GM11168 (cell line): ENCODE measurements at regions not wholly inside any gene's neighbourhood (a gene's known extent, or its start where the extent isn't known, plus 50 kb on each side); places are given as distances from the start of the nearest gene placed in this dataset.
"Not testable (repeated sequence)": the region's sequence is repeated elsewhere in the genome, so short reads cannot be mapped to it uniquely, and the experiment has no call there.

Source experiments
- in situ Hi-C: fragments of 300-500 bp; cut with MboI; formaldehyde crosslinking; loops from one replicate; pipeline ENCODE4 v1.12.0; 2022; ENCODE audit warnings: low sequenced_read_pairs; ENCODE audit not compliant: unreplicated experiment

- in situ Hi-C loops = no loop called here
Measured at GRCh38 chr4:31234494-31234893, 514.3 kb downstream of the PCDH7 start.

DNA sequence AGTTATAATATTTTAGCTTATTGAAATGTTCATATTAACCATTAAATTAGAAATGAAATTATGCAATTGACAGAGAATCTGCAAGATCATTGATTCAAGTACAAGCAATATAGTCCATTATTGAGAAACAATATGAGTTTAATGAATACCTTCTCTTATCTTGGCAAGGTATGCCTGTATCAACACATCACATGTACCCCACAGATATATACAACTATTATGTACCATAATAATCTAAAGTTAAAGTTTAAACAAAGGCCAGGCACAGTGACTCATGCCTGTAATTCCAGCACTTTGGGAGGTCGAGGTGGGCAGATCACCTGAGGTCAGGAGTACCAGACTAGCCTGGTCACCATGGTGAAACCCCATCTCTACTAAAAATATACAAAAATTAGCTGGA lies 514.7 kb downstream of the PCDH7 start:
- in situ Hi-C loops = no loop called here

DNA sequence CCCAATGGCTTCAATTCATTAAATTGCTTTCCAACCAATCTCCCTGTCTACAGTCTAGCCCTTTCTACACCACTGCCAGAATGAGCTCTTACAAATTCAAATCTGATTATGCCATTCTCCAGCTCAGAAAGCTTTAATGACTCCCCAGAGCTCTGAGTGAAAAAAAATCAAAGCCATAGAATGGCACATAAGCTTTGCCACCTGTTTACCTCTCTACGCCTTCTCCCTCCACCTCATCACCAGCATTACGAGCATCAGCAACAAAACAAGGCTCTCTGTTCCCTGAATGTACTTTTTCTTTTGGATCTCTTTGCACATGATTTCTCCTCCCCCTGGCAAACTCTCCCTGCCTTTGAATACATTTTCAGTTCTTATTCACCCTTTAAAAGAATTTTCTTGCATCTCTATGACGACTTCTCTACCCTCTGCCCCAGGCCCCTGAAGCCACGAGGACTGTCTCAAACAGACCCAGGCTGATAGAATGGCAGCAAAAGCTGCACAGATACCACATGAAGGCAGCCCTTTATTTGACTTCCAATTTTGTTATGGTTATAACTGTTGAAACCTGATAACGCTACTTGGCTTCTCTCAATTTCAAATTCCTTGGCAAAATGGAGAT lies 516.0 kb downstream of the PCDH7 start:
- in situ Hi-C loops = no loop called here

DNA sequence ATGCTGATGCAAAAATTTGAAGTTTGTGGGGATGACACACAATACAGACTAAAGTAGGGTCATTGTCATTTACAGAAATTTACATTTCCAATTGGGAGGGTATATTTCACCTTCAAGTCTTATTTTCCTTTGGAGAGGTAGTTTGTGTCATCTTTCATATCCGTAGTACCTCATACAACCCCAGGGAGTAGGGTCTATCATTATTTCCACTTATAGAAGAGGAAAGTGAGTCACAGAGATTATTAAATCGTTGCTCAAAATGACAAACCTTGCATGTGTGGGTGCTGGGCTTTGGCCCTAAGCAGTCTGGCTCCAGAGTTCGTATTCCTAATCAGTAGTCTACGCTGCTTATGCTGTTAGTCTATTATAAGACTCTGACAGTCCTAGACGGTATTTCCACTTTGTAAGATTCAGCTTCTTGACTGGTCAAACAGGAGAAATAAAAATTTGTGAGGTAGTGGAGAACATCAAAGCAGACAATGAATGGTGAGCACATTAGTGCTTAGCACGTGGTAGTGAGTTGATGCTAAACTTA lies 516.5 kb downstream of the PCDH7 start:
- in situ Hi-C loops = no loop called here

- in situ Hi-C loops = no loop called here
Measured at GRCh38 chr4:31237233-31237632, 517.1 kb downstream of the PCDH7 start.

DNA sequence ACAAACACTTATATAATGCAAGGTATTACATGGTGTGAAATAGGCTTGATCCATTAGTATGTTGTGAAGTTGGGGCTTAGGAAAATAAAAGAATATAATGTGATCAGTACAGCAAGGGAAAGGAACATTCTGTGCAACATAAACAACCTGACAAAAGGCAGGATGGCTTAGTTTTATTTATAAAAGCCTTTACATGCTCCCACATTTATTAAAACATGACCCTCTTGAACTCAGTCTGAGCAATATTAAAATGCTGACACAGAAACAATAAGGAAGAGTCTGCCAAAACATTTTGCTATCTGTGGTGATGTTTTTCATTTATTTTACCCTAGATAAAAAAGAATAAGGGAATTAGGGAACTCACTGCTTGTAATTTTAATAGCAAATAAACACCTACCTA lies 519.7 kb downstream of the PCDH7 start:
- in situ Hi-C loops = no loop called here

- in situ Hi-C loops = no loop called here
Measured at GRCh38 chr4:31241504-31242106, 521.4 kb downstream of the PCDH7 start.

GRCh38 chr4:31246856-31247255 lies 526.7 kb downstream of the PCDH7 start:
- in situ Hi-C loops = no loop called here

GRCh38 chr4:31259119-31259518 lies 539.0 kb downstream of the PCDH7 start:
- in situ Hi-C loops = no loop called here

DNA sequence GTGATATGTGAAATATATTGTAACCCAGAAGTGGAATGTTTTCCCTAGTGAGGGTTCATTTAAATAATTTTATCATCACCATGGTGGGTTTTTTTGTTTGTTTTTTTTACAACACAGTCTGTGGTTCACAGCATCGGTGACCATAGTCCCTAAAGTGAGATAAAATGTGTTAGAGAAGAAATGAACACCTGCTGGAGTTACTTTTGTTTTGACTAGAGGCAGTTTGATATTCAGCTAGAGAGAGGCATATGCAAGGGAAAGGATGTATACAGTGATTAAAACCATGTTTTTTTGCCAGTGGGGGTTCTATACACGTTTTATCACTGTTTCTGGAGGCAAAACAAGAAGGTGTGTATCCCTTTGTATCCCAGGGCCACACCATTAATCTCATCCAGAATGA lies 541.5 kb downstream of the PCDH7 start:
- in situ Hi-C loops = no loop called here

- in situ Hi-C loops = not testable (repeated sequence)
Measured at GRCh38 chr4:31266094-31266493, 545.9 kb downstream of the PCDH7 start.

DNA sequence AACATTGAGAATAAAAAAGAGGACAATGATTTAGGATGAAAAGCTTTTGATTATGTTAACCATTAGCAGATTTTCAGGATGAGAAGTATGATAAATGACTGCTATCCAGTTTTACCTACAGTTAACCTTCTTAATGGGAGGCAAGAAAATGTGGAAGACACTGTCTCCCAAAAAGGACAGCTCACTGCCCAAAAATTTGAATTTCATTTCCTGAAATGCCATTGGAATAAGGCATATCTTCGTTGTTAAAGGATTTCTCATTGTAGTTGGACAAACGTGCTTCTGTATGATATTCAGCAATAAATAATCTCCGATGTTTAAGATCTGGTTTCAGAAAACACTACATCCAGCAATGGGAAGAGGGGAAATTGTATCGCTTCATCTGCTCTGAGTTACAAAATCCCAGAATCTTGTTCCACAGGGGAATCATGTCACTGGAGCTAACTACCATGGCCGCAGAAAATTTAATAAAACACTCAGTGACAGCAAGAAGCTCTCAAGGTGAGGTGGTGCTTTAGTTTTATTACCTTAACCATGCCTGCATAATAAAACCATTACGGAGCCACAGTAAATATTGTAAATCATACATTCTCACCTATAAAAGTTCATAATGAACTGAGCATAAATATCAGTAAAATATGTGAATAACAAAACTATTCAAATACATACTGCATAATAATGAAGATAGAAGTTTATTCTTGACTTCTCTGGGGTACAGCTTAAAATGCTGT lies 552.3 kb downstream of the PCDH7 start:
- in situ Hi-C loops = no loop called here

GRCh38 chr4:31275906-31276305 lies 555.7 kb downstream of the PCDH7 start:
- in situ Hi-C loops = no loop called here

DNA sequence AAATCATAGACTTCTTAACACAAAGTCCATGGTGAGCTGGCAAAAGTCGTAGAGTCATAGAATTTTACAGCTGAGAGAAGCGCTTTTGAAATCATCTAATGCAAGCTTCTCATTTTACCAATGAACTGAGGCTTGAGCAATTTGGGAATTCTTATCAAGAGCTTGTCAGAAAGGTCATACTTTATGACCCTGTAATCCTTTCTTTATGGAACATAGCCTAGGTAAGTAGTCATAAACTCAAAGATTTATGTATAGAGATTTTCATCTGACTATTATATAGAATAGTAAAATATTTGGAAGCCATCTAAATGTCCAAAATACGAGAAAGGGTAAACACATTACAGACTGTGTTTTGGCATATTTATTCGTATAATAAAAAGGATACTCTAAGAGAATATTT lies 563.5 kb downstream of the PCDH7 start:
- in situ Hi-C loops = no loop called here

DNA sequence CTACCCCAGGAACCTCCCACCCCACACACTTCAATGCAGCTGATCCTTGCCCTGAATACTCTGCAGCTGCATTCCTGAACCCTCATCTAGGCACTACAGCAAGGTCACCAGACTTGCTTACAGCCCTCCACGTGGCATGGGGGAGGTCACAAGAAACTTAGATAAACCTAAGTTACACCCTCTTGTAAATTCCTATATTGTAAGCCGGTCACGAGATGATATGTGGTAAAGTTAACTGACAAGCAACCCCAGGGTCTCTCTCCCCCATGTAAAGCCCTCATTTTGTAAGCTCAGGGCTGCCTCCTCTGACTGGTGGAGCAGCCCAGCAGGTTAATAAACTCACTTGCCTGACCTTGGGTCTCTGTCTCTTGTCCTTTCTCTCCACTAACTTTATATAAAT lies 570.7 kb downstream of the PCDH7 start:
- in situ Hi-C loops = no loop called here

GRCh38 chr4:31291238-31291637 lies 571.1 kb downstream of the PCDH7 start:
- in situ Hi-C loops = no loop called here

DNA sequence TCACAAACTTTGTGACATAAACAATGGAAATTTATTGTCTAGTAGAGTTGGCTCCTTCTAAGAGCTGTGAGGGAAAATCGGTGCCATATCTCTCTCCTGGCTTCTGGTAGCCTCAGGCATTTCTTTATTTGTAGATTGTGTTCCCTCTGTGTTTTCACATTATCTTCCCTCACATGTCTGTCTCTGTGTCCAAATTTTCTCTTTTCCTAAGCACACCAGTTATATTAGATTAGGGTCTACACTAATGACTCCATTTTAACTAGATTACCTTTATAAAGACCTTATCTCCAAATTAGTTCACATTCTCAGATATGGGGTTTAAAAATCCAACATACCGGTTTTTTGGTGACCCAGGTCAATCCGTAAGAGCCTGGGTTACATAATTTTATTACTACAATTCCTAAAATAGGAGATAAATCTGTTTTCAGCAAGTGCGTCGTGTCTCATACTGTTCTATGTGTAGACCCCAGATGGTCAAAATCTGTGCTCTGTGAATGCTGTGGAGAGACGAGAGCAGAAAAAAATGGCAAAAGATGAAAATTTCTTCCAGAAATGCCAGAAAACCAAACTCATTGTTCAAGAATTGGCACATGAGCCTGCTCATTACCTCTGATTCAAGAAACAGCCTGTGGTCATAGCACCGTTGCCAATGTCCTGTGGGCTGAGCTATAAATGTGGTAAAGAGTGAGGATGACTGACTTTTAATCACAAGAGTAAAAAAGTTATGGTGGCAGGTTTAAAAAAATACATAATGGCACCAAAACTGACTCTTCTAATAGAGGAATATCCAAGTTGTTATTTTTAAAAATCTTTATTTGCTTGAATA lies 574.7 kb downstream of the PCDH7 start:
- in situ Hi-C loops = no loop called here

DNA sequence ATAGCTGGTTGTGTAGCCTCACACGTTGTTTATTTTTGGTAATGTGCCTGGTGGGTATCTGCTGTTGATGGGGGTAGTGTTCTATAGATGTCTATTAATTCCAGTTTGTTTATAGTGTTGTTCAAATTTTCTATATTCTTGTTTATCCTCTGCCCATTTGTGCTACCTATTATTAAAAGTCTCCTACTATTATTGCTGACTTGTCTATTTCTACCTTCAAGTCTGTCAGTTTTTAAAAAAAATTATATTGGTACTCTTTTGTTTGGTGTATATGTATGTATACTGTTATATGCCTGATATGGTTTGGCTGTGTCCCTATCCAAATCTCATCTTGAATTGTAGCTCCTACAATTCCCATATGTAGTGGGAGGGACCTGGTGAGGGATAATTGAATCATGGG lies 578.6 kb downstream of the PCDH7 start:
- in situ Hi-C loops = no loop called here

DNA sequence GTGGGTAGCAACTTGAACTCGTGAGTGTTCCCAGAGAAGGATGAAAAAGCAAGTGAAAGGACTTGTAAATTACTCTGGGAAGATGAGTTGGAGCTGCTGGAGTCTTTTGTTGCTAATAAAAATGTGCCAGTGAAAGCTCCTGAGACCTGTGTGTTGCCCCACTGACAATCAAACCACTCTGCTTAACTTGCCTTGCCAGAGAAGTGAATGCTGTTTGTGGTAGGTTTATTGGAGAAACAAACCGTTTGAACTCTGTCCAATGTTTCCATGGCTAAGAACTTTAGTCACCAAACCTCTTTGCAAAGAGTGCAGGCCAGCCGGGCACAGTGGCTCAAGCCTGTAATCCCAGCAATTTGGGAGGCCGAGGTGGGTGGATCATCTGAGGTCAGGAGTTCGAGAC lies 586.9 kb downstream of the PCDH7 start:
- in situ Hi-C loops = no loop called here

DNA sequence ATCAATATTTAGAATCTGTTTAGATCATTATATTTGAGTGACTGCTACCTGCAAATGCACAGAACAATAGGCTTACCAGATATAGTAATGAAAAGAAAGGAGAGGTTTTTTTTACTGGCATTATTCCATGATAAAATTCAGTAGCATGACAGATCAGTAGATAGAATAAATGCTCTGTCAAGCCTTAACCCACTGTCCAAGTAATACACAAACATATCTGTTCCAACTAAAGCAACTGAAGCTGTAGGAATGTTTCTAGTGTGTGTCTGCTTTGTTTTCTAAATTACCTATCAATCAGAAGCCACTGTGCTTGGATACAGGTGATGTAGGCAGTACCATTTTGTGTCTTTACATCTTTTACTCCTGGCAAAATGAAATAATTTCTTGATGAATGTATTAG lies 604.6 kb downstream of the PCDH7 start:
- in situ Hi-C loops = no loop called here

DNA sequence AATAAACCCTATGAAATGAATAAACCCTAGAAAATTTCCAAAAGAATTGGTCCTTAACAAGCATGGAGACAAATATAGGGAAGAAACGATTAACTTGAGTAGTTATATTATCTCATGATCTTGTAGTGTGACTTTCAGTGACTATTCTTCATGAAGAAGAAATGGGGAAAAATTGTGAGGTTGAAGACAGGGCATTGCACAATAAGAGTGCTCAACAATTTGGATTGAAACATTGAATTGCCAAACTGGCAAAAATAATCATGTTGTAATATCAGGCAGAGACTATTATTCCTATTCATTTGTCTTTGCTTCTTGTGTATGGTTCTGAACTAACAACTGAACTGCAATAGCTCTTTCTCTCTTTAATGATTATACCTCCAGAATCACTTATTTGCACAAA lies 605.1 kb downstream of the PCDH7 start:
- in situ Hi-C loops = no loop called here
